Lung (tissue), 11 donors: ENCODE measurements at regions not wholly inside any gene's neighbourhood (a gene's known extent, or its start where the extent isn't known, plus 50 kb on each side); places are given as distances from the start of the nearest gene placed in this dataset.

ENCODE experiments used
- ATAC-seq: fragments of 200-7000 bp; cut with Tn5 transposase; one replicate; pipeline ENCODE4 v1.9.1; 2020; ENCODE audit warnings: moderate number of reproducible peaks; ENCODE audit not compliant: insufficient read depth, low FRiP score
- DNase-seq, 3 donors: peaks; one replicate each; pipeline ENCODE4 v3.0.0-alpha.2; 2013 to 2017
- H3K27ac ChIP-seq, 2 donors: one replicate each; pipeline ENCODE4 v1.5.1; 2013; ENCODE audit warnings: mild to moderate bottlenecking in 2 of 2, moderate library complexity in 2 of 2, control low read depth in 1 of 2, inconsistent platforms in 1 of 2, low read depth in 1 of 2, low read length in 1 of 2
- H3K27me3 ChIP-seq, 3 donors: one replicate each; pipeline ENCODE4 v1.5.1; 2013; ENCODE audit warnings: low read length in 2 of 3; ENCODE audit not compliant: control insufficient read depth in 3 of 3, insufficient read depth in 3 of 3
- H3K36me3 ChIP-seq, 4 donors: one replicate each; pipeline ENCODE4 v1.5.1; 2013; ENCODE audit warnings: low read length in 4 of 4, mild to moderate bottlenecking in 1 of 4, moderate library complexity in 1 of 4; ENCODE audit not compliant: control insufficient read depth in 4 of 4, insufficient read depth in 4 of 4
- H3K4me1 ChIP-seq, 5 donors: one replicate each; pipeline ENCODE4 v1.5.1; 2013; ENCODE audit warnings: low read length in 5 of 5, mild to moderate bottlenecking in 2 of 5, moderate library complexity in 1 of 5; ENCODE audit not compliant: control insufficient read depth in 5 of 5, insufficient read depth in 5 of 5
- H3K4me3 ChIP-seq: one replicate; pipeline ENCODE4 v1.5.1; 2013; ENCODE audit warnings: mild to moderate bottlenecking, control low read depth, moderate library complexity
- H3K9ac ChIP-seq, 2 donors: one replicate each; pipeline ENCODE4 v1.5.1; 2013; ENCODE audit warnings: low read length in 2 of 2, control low read depth in 1 of 2; ENCODE audit not compliant: insufficient read depth in 1 of 2
- H3K9me3 ChIP-seq, 4 donors: one replicate each; pipeline ENCODE4 v1.5.1; 2013; ENCODE audit warnings: low read length in 3 of 4, mild to moderate bottlenecking in 1 of 4, moderate library complexity in 1 of 4; ENCODE audit not compliant: control insufficient read depth in 4 of 4, insufficient read depth in 3 of 4
- WGBS, 2 donors: extraction: QIAGEN DNeasy Blood & Tissue Kit; methylation state at CpG; one replicate each; pipeline ENCODE4 v1.1.7; 2013; 5-methylcytosine and 5-hydroxymethylcytosine counted together
- TF ChIP-seq, protein P1 (sequence below): IDR thresholded peaks from 2 replicates; pipeline ENCODE4 v1.5.1; 2012; ENCODE audit warnings: mild to moderate bottlenecking; ENCODE audit errors: control extremely low read depth, extremely low read depth
- donor health status: control.
- donor health status: control.
- donor health status: Bipolar disorder and iron deficiency.
- donor health status: healthy.
- donor health status: DM: yes; HTN: yes; CAD: no.

DNA sequence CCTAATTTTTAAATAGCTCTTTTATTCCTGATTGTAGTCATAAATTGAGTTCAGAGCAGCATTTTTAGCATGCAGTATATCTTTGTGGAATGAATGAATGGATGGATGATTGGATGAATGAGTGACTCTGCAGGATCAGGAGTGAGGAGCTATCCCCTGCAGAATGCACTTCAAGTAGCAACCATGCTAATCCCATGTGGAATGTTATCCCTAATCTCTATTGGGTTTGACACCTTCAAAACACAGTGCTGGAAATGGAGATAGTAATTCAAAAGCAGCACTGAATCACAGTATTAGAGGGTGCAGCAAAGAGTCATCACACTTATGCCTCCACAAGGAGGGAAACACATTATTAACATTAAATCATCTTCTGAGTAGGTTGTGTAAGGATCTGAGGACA is 501.9 kb downstream of the SHISA9 start:
- TF ChIP-seq, protein P1, sequence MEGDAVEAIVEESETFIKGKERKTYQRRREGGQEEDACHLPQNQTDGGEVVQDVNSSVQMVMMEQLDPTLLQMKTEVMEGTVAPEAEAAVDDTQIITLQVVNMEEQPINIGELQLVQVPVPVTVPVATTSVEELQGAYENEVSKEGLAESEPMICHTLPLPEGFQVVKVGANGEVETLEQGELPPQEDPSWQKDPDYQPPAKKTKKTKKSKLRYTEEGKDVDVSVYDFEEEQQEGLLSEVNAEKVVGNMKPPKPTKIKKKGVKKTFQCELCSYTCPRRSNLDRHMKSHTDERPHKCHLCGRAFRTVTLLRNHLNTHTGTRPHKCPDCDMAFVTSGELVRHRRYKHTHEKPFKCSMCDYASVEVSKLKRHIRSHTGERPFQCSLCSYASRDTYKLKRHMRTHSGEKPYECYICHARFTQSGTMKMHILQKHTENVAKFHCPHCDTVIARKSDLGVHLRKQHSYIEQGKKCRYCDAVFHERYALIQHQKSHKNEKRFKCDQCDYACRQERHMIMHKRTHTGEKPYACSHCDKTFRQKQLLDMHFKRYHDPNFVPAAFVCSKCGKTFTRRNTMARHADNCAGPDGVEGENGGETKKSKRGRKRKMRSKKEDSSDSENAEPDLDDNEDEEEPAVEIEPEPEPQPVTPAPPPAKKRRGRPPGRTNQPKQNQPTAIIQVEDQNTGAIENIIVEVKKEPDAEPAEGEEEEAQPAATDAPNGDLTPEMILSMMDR = no peak
- Histone ChIP-seq H3K4me3 (no peak overlapping the region), H3K36me3 (no peaks in the 10 kb centered on the region), H3K27me3 (no peaks in the 10 kb centered on the region), H3K9me3 (peaks cover 0 to 4% (median 0%) of the 10 kb centered on the region in 4 donors), H3K4me1 (no peaks in the 10 kb centered on the region), H3K9ac (no peak overlapping the region), H3K27ac (no peak overlapping the region)
- ATAC-seq (no peak), DNase-seq (no peak)

DNA sequence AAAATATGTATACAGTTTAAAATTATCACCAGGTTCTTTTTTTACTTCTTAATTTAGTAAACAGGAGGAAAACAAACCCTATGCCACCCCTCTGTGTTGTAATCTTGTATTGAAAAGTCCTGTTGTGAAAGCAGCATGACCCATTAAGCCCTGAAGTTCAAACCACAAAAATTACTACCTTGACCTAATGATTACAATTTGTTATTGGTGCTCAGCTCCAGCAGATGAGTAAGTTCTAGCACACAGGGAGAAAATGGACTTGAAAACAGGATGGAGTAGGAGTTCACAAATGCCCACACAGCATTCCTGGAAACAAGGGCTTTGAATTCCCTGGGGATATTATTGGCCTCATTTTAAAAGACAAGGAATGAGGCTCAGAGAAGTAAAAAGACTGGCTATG is 505.8 kb upstream of the ERCC4 start:
- TF ChIP-seq, protein P1 = no peak
- Histone ChIP-seq H3K36me3 (no peaks in the 10 kb centered on the region), H3K9me3 (peaks cover 0 to 4% (median 0%) of the 10 kb centered on the region in 4 donors), H3K9ac (no peak overlapping the region), H3K4me1 (no peaks in the 10 kb centered on the region), H3K27ac (no peak overlapping the region), H3K27me3 (no peaks in the 10 kb centered on the region), H3K4me3 (no peak overlapping the region)
- ATAC-seq = no peak
- no peak for DNase-seq

DNA sequence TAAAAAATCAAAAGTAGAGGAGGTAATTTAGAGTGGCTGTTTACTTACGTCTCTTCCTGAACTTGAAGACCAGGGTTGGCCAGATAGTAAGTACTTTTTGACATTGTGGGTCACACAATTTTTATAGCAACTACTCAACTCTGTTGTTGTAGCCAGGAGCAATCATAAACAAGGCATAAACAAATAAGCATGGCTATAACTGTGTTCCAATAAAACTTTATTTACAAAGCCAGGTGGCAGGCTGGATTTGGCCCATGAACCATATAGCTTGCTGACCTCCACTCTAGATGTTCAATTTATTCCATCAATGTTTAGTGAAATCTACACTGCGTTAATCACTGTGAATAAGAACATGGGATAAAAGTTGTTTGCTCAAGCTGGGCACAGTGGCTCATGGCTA is 500.4 kb upstream of the ERCC4 start:
- H3K9me3 ChIP-seq = peaks cover 0 to 4% (median 0%) of the 10 kb centered on the region in 4 donors
- H3K4me3 ChIP-seq = no peak overlapping the region
- DNase-seq (no peak), ATAC-seq (no peak)
- H3K4me1 ChIP-seq = no peaks in the 10 kb centered on the region
- no peaks in the 10 kb centered on the region for H3K27me3 ChIP-seq
- 87 to 88% methylated on average over 2 of the region's 2 CpGs for WGBS, 2 donors
- H3K27ac ChIP-seq = no peak overlapping the region
- no peaks in the 10 kb centered on the region for H3K36me3 ChIP-seq
- TF ChIP-seq, protein P1 = no peak
- H3K9ac ChIP-seq = no peak overlapping the region

DNA sequence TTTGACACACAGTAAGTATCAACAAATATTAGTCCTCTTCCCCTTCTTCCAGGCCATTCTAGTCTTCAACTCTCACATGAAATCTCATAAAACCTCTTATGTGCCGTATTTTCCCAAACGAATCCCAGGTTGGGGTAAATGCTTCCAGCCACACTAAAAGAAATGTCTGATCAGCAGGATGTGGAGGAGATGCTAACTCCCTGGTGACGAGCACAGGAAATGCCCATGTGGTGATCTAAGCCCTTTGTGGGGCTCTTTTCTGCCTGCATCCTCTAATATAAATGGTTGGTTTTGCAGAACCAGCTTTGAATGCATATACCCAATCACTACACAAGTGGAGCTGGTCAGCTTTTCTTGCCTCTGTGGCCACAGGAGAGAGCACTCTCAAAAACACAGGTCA is 498.2 kb upstream of the ERCC4 start:
- no peaks in the 10 kb centered on the region for H3K27me3 ChIP-seq
- no peak for DNase-seq
- peaks cover 0 to 4% (median 2%) of the 10 kb centered on the region in 4 donors for H3K9me3 ChIP-seq
- ATAC-seq = no peak
- no peak overlapping the region for H3K27ac ChIP-seq
- H3K4me1 ChIP-seq = no peaks in the 10 kb centered on the region
- TF ChIP-seq, protein P1 = no peak
- H3K36me3 ChIP-seq = no peaks in the 10 kb centered on the region
- WGBS, 2 donors = 57 to 70% methylated on average over 3 of the region's 3 CpGs
- no peak overlapping the region for H3K9ac ChIP-seq
- H3K4me3 ChIP-seq = no peak overlapping the region
